Endothelial cell of umbilical vein (primary cell): ENCODE measurements at regions not wholly inside any gene's neighbourhood (a gene's known extent, or its start where the extent isn't known, plus 50 kb on each side); places are given as distances from the start of the nearest gene placed in this dataset.

Experiments used
- POLR2A ChIP-seq: IDR thresholded peaks from 2 replicates; pipeline ENCODE4 v1.6.1; 2012; ENCODE audit warnings: low read depth, mild to moderate bottlenecking, control low read depth, low read length
- POLR2AphosphoS5 ChIP-seq: IDR thresholded peaks from 2 replicates; pipeline ENCODE4 v1.6.1; 2012; ENCODE audit warnings: low read depth, mild to moderate bottlenecking, control low read depth, low read length, moderate library complexity; ENCODE audit not compliant: insufficient read depth
- TF ChIP-seq, protein P1 (sequence below), 2 donors: IDR thresholded peaks; 1 replicate in 1 of 2; 2 replicates in 1 of 2; pipeline ENCODE4 v1.5.1; 2011; ENCODE audit warnings: low read length in 2 of 2, mild to moderate bottlenecking in 2 of 2, moderate library complexity in 2 of 2, control low read depth in 1 of 2, inconsistent platforms in 1 of 2, low read depth in 1 of 2; ENCODE audit not compliant: insufficient read depth in 1 of 2; ENCODE audit errors: extremely low read depth in 1 of 2

DNA sequence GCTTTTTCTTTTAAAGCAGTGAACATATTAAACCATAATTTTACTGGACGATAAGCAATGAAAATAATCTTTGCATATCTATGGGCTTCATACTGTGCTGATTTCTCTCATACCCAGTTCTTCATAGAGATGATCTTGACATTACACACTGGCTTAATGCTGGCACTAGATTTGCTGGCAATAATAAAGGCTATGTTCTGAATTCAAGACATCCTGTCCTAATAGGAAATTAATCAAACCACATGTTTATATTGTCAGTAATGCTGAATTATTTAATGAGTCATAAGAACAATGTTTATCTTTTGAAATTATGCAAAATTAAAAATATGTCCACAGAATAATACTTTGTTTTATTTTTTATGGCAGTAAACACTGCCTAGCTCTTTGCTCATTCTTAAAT lies 643.2 kb downstream of the OTOL1 start:
- TF ChIP-seq POLR2A (no peak), POLR2AphosphoS5 (no peak)
- TF ChIP-seq, protein P1, sequence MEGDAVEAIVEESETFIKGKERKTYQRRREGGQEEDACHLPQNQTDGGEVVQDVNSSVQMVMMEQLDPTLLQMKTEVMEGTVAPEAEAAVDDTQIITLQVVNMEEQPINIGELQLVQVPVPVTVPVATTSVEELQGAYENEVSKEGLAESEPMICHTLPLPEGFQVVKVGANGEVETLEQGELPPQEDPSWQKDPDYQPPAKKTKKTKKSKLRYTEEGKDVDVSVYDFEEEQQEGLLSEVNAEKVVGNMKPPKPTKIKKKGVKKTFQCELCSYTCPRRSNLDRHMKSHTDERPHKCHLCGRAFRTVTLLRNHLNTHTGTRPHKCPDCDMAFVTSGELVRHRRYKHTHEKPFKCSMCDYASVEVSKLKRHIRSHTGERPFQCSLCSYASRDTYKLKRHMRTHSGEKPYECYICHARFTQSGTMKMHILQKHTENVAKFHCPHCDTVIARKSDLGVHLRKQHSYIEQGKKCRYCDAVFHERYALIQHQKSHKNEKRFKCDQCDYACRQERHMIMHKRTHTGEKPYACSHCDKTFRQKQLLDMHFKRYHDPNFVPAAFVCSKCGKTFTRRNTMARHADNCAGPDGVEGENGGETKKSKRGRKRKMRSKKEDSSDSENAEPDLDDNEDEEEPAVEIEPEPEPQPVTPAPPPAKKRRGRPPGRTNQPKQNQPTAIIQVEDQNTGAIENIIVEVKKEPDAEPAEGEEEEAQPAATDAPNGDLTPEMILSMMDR (IDR thresholded peaks at IDR 0.05; ENCODE audit: extremely low read depth in 1 of 2, insufficient read depth in 1 of 2, low read depth in 1 of 2, low read length in 2 of 2): no peak
